Memory B cell (primary cell): ENCODE measurements at regions not wholly inside any gene's neighbourhood (a gene's known extent, or its start where the extent isn't known, plus 50 kb on each side); places are given as distances from the start of the nearest gene placed in this dataset.

Experiments
- ATAC-seq: fragments of 150-1000 bp; cut with Tn5 transposase; 2 replicates; pipeline ENCODE4 v1.10.0; 2021; ENCODE audit warnings: low read depth, mild to moderate bottlenecking, moderate library complexity
- DNase-seq, 2 donors: peaks; one replicate each; pipeline ENCODE4 v3.0.0; 2022; ENCODE audit warnings: low spot score in 2 of 2
- H3K27ac Mint-ChIP-seq: one replicate; pipeline ENCODE4 v1.8.0; 2022; ENCODE audit warnings: mild to moderate bottlenecking, moderate library complexity, mixed read lengths
- H3K27me3 Mint-ChIP-seq: one replicate; pipeline ENCODE4 v1.8.0; 2022; ENCODE audit warnings: mixed read lengths
- H3K36me3 Mint-ChIP-seq: one replicate; pipeline ENCODE4 v1.8.0; 2022; ENCODE audit warnings: mild to moderate bottlenecking, mixed read lengths
- H3K4me1 Mint-ChIP-seq: one replicate; pipeline ENCODE4 v1.8.0; 2022; ENCODE audit warnings: mixed read lengths
- H3K4me3 Mint-ChIP-seq: one replicate; pipeline ENCODE4 v1.8.0; 2022; ENCODE audit warnings: mild to moderate bottlenecking, moderate library complexity, mixed read lengths
- H3K9me3 Mint-ChIP-seq: one replicate; pipeline ENCODE4 v1.8.0; 2022; ENCODE audit warnings: mixed read lengths

DNA sequence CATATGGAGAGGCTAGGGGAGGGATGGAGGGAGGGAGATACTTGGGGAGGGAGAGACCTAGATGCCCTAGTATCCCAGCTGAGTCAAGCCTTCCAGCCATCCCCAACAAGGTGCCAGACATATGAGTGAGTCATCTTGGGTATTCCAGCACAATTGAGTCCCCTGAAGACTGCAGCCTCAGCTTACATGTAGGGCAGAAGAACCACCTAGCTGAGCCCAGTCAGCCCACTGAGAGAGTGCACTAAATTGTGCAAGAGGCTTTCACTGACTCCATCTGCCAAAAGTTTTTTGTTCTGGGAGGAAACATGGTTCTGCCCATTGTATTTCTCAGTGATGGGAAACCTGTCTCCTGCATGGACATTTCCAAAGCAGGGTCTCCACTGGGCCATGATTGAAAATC is 76.4 kb downstream of the FOXD2 start:
- ATAC-seq = no peak
- Mint-ChIP-seq H3K4me1 (peaks cover 3% of the 10 kb centered on the region), H3K4me3 (no peak overlapping the region), H3K27ac (no peak overlapping the region), H3K27me3 (peaks cover 13% of the 10 kb centered on the region), H3K9me3 (peaks cover 6% of the 10 kb centered on the region), H3K36me3 (peaks cover 3% of the 10 kb centered on the region)
- no peak for DNase-seq

- H3K27ac Mint-ChIP-seq = no peak overlapping the region
- H3K4me1 Mint-ChIP-seq = peaks cover 3% of the 10 kb centered on the region
- H3K27me3 Mint-ChIP-seq = peaks cover 12% of the 10 kb centered on the region
- no peak for DNase-seq
- H3K4me3 Mint-ChIP-seq = no peak overlapping the region
- H3K36me3 Mint-ChIP-seq = peaks cover 3% of the 10 kb centered on the region
- ATAC-seq = no peak
- H3K9me3 Mint-ChIP-seq = peaks cover 6% of the 10 kb centered on the region
Observed at GRCh38 chr1:47515164-47515789, 77.4 kb downstream of the FOXD2 start.

DNA sequence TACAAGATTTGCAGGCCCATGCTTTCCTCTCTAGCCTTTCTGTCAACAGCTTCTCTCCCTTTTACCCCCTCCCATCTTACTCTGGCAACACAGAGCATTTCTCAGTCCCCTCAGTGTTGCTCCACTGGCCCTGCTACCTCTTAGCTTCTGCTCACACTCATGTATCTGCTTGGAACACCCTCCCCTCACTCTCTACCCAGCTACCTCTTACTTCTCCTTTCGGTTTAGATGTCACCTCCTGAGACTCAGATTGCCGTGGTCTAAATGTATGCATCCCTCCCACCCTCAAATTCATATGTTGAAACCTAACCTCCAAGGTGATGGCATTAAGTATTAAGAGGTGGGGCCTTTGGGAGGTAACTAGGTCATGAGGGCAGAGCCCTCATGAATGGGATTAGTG is 80.1 kb downstream of the FOXD2 start:
- Mint-ChIP-seq H3K4me1 (peaks cover 3% of the 10 kb centered on the region), H3K9me3 (peaks cover 1% of the 10 kb centered on the region), H3K27ac (no peak overlapping the region), H3K36me3 (no peaks in the 10 kb centered on the region), H3K4me3 (no peak overlapping the region), H3K27me3 (peaks cover 6% of the 10 kb centered on the region)
- ATAC-seq (no peak), DNase-seq (no peak)

GRCh38 chr1:47519491-47519890 is 81.6 kb downstream of the FOXD2 start:
- Mint-ChIP-seq H3K27me3 (peaks cover 11% of the 10 kb centered on the region), H3K27ac (no peak overlapping the region), H3K4me3 (no peak overlapping the region), H3K9me3 (peaks cover 1% of the 10 kb centered on the region), H3K36me3 (no peaks in the 10 kb centered on the region), H3K4me1 (peaks cover 3% of the 10 kb centered on the region)
- no peak for DNase-seq
- no peak for ATAC-seq

DNA sequence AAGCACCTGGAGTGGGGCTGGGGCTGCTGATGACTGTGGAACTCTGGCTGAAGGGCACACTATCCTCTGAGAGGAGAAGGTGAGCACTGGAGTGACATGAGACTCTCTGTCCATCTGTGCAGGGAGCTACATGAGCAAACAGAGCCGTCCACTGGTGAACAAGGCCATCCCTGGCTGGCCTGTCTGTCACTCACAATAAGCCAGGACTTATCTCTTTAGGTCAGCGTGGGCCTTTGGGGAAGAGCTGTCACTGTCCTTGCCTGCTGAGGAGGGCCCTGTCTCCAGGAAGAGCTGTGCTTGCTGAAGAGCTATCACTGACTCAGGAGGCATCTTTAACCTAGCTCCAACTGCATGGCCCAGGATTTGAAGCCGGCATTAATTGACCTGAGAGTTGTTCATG is 82.1 kb downstream of the FOXD2 start:
- peaks cover 15% of the 10 kb centered on the region for H3K27me3 Mint-ChIP-seq
- DNase-seq = no peak

DNA sequence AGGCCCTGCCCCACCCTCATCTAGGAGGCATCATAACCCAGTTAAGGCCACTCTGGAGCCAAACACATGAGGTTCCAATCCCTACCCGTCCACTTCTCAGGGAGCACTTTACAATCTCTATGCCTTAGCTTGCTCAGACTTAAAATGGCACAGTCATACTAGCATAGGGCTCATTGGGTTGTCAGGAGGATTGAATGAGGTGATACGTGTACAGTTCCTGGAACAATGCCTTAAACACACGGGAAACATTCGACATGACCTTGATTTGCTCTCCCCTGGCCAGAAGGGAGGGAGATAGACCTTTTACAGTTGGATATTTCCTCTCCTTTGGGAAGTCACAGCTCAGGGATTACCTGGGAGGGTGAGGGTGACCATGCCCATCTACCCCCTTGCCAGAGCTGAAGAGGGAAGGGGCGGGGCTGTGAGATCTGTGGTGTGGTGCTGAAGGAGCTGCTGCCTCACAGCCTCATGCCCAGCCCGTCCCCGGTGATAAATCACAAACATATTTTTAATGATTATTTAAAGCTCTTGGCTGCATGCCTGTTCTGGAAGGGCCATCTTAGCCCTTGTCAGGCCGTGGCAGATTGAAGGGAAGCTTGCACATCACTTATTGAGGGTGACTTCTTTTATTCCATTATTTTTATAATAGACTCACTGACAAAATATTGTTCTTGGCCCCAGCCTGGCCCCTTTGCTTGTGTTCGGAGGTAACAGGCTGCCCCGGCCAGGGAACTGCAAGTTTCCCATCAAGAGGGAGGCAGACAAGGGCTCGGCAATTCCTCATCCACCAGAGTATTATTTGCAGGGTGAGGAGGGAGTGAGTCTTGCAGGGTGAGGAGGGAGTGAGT is 83.4 kb downstream of the FOXD2 start:
- Mint-ChIP-seq H3K27ac (no peak overlapping the region), H3K27me3 (peaks cover 17% of the 10 kb centered on the region), H3K9me3 (no peaks in the 10 kb centered on the region), H3K4me1 (peaks cover 3% of the 10 kb centered on the region), H3K36me3 (no peaks in the 10 kb centered on the region), H3K4me3 (no peak overlapping the region)
- no peak for DNase-seq
- ATAC-seq = no peak

More for the DNA sequence above, 82.1 kb downstream of the FOXD2 start:
- no peak for ATAC-seq
- Mint-ChIP-seq H3K36me3 (no peaks in the 10 kb centered on the region), H3K4me1 (peaks cover 3% of the 10 kb centered on the region), H3K4me3 (no peak overlapping the region), H3K9me3 (no peaks in the 10 kb centered on the region), H3K27ac (no peak overlapping the region)

DNA sequence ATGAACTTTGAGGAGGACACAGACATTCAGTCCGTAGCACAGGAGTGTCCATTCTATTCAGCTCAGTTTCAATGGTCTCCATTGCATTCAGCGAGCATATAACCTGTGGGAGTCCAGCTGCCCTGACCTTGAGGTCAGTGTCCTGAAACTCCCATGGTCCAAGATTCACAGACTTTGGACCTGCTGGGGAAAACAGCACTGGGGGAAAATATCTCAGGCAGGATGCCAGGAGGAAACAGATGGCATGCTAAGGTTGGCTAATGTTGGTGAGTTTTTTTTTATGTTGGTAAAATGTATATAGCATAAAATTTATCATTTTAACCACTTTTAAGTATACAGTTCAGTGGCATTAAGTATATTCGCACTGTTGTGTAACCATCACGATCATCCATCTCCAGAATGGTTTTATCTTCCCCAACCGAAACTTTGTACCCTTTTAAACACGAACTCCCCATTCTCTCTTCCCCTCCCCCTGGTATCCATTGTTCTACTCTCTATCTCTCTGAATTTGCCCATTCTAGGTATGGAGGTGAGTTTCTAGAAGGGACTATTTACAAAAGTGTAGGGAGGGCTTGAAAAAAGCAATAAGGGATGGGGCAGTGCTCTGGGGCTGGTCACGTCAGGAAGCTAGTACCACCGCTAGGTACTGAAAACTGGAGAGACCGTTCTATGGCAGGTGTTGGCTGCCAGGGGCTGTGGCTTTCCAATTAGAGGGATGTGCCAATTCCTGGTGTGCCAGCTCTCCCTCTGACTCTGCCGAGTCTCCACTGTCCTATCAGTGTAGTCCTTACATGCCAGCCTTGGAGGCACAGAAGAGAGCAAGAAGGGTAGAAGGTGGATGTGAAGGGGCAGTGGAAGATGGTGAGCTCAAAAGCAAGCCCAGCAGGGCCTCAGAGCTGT is 85.3 kb downstream of the FOXD2 start:
- ATAC-seq (no peak), DNase-seq (no peak)
- Mint-ChIP-seq H3K27me3 (peaks cover 20% of the 10 kb centered on the region), H3K27ac (no peak overlapping the region), H3K4me1 (no peaks in the 10 kb centered on the region), H3K4me3 (no peak overlapping the region), H3K9me3 (peaks cover 4% of the 10 kb centered on the region), H3K36me3 (no peaks in the 10 kb centered on the region)

GRCh38 chr1:47523835-47524215 is 86.0 kb downstream of the FOXD2 start:
- ATAC-seq = no peak
- Mint-ChIP-seq H3K9me3 (peaks cover 5% of the 10 kb centered on the region), H3K27me3 (peaks cover 20% of the 10 kb centered on the region), H3K4me3 (no peak overlapping the region), H3K27ac (no peak overlapping the region), H3K36me3 (no peaks in the 10 kb centered on the region), H3K4me1 (no peaks in the 10 kb centered on the region)
- DNase-seq = no peak

GRCh38 chr1:47524272-47524671 is 86.4 kb downstream of the FOXD2 start:
- Mint-ChIP-seq H3K36me3 (no peaks in the 10 kb centered on the region), H3K27ac (no peak overlapping the region), H3K9me3 (peaks cover 5% of the 10 kb centered on the region), H3K4me3 (no peak overlapping the region), H3K4me1 (no peaks in the 10 kb centered on the region), H3K27me3 (peaks cover 20% of the 10 kb centered on the region)
- no peak for ATAC-seq
- no peak for DNase-seq

DNA sequence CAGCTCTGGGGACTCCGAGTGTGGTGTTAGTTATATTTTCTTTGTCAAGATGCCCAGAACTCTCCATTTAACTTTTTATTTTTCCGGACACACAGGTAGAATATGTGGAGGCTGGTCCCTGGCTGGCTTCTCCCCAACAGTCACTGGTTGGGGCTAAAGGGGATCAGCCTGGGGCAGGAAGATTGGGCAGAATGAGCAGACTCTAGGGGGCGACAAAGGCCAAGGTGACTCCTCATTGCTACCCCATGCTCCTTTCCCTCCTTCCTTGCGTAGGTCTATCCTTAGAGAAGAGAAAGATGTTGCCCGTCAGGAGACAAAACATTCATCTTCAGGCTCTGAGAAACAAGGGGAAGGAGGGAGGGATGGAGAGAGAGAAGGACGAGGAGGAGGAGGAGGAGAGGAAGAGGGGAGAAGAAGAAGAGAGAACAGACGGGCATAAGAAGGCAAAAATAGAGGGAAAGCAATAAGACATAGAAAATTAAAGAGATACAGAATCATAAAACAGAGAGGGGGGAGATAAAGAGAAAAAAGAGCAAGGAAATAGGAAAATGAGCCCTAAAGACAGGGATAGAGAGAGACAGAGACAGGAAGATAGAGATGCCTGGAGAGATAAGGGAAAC is 89.9 kb downstream of the FOXD2 start:
- DNase-seq (no peak), ATAC-seq (no peak)
- peaks cover 8% of the 10 kb centered on the region for H3K9me3 Mint-ChIP-seq
- peaks cover 28% of the 10 kb centered on the region for H3K27me3 Mint-ChIP-seq
- H3K4me3 Mint-ChIP-seq = no peak overlapping the region
- H3K27ac Mint-ChIP-seq = no peak overlapping the region
- H3K4me1 Mint-ChIP-seq = no peaks in the 10 kb centered on the region
- H3K36me3 Mint-ChIP-seq = no peaks in the 10 kb centered on the region

DNA sequence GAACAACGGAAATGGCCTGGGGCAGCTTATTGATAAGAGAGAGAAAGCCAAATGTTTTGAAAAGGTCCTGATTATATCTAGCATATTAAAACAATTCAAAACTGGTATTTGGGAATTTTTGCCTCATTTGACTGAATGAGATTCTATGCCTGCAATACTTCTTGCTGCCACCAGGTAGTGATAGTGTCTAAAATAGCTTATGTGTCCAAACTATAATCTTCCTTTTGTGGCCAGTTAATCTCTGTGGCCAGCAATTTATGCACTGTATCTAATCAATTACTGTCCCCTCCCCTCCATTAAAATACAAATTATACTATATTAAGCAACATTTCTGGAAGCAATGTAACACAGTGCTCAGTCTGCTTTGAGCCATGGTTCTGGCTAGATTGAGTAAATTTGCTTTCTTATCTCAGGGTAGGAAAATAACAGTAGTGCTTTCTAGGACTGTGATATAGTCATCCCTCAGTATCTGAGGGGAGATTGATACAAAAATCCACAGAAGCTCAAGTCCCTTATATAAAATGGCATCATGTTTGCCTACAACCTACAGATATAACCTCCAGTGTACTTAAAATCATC is 91.8 kb downstream of the FOXD2 start:
- peaks cover 33% of the 10 kb centered on the region for H3K27me3 Mint-ChIP-seq
- H3K9me3 Mint-ChIP-seq = peaks cover 8% of the 10 kb centered on the region
- H3K36me3 Mint-ChIP-seq = no peaks in the 10 kb centered on the region
- no peak for ATAC-seq
- H3K27ac Mint-ChIP-seq = no peak overlapping the region
- H3K4me3 Mint-ChIP-seq = no peak overlapping the region
- no peak for DNase-seq
- peaks cover 12% of the 10 kb centered on the region for H3K4me1 Mint-ChIP-seq

DNA sequence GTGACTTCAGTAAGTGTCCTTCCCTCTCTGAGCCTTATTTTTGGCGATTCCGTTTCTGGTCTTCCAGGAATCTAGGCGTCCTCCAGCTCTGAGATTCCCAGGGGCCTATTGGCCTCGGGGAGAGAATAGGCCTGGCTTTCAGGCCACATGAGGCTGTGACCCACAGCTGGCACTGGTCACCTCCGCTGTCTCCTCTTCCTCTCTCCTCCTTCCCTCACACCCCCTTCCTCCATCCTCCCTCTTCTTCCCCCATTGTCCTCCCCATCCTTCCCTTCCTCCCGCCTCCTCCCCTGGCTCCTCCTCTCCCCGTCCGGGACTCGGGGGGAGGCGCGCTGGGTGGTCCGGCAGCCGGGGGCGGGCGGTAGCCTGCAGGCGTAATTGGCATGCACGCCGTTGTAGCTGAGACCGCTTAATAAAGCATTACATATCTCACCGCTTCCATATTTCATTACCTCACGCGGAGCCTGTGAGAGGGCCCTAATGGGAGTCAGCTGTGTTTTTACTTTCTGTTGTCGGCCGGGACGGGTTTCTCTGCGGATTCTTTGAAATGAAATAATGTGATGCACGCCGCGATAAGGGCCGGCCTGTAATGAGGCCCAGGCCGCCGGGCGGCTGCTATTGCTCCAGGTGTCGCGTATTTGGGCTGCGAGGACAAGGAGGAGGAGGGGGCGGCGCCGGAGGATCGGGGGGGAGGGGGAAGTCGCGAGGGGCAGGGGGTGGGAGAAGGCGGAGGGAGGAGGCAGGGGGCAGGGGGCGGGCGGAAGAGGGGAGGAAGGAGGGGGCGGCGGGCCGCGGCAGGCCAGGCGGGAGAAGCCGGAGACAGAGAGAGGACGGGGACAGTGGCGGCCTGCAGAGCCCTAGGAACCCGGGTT is 95.3 kb downstream of the FOXD2 start:
- Mint-ChIP-seq H3K4me1 (peaks cover 15% of the 10 kb centered on the region), H3K27me3 (peaks cover 31% of the 10 kb centered on the region), H3K36me3 (no peaks in the 10 kb centered on the region), H3K27ac (no peak overlapping the region), H3K9me3 (peaks cover 4% of the 10 kb centered on the region), H3K4me3 (peak overlapping the region; percentile 75)
- DNase-seq (no peak), ATAC-seq (no peak)
